C4-2B (cell line): ENCODE measurements at regions not wholly inside any gene's neighbourhood (a gene's known extent, or its start where the extent isn't known, plus 50 kb on each side); places are given as distances from the start of the nearest gene placed in this dataset.
A peak's percentile ranks its signal among the peaks of the same experiment; 100 is the strongest.

Experiments
- H3K27ac ChIP-seq: fragments of 450-650 bp; 2 replicates; pipeline ENCODE4 v1.5.1; 2017
- CTCF ChIP-seq: fragments of 450-650 bp; conservative IDR thresholded peaks from 2 replicates; pipeline ENCODE4 v1.5.1; 2017; ENCODE audit warnings: mild to moderate bottlenecking
- ZFX ChIP-seq: fragments of 450-650 bp; IDR thresholded peaks from 2 replicates; pipeline ENCODE4 v1.6.1; 2017

- no peak for TF ChIP-seq ZFX
- no peak for TF ChIP-seq CTCF
- H3K27ac ChIP-seq, result no peak overlapping the region
Measured at GRCh38 chr10:131475043-131475442, 163.5 kb upstream of the TCERG1L start.

GRCh38 chr10:131475803-131476202, 164.3 kb upstream of the TCERG1L start:
- no peak overlapping the region for H3K27ac ChIP-seq
- TF ChIP-seq ZFX, result no peak
- no peak for TF ChIP-seq CTCF

GRCh38 chr10:131477457-131478121, 166.1 kb upstream of the TCERG1L start:
- no peak overlapping the region for H3K27ac ChIP-seq

GRCh38 chr10:131478377-131478989, 167.0 kb upstream of the TCERG1L start:
- no peak overlapping the region for H3K27ac ChIP-seq
- TF ChIP-seq ZFX, result no peak
- no peak for TF ChIP-seq CTCF

More at GRCh38 chr10:131477457-131478121, 166.1 kb upstream of the TCERG1L start:
- peak; percentile 37 for TF ChIP-seq CTCF
- TF ChIP-seq ZFX, result no peak

GRCh38 chr10:131480066-131480465, 168.5 kb upstream of the TCERG1L start:
- no peak for TF ChIP-seq CTCF
- TF ChIP-seq ZFX, result no peak
- no peak overlapping the region for H3K27ac ChIP-seq

- TF ChIP-seq CTCF (no peak), ZFX (no peak)
- H3K27ac ChIP-seq, result no peak overlapping the region
Measured at GRCh38 chr10:131480861-131481260, 169.3 kb upstream of the TCERG1L start.

GRCh38 chr10:131485732-131486131, 174.2 kb upstream of the TCERG1L start:
- TF ChIP-seq CTCF (no peak), ZFX (no peak)
- H3K27ac ChIP-seq, result no peak overlapping the region
